Inflammatory macrophage (primary cell): ENCODE measurements at regions not wholly inside any gene's neighbourhood (a gene's known extent, or its start where the extent isn't known, plus 50 kb on each side); places are given as distances from the start of the nearest gene placed in this dataset.

ENCODE experiments used
- DNase-seq, 2 donors: peaks; one replicate each; pipeline ENCODE4 v3.0.0-alpha.2; 2020 to 2022

GRCh38 chr15:63434576-63435186, 53.0 kb upstream of the CA12 start:
- DNase-seq, result no peak

- DNase-seq, result no peak
Measured at GRCh38 chr15:63435204-63435820, 53.7 kb upstream of the CA12 start.

DNA sequence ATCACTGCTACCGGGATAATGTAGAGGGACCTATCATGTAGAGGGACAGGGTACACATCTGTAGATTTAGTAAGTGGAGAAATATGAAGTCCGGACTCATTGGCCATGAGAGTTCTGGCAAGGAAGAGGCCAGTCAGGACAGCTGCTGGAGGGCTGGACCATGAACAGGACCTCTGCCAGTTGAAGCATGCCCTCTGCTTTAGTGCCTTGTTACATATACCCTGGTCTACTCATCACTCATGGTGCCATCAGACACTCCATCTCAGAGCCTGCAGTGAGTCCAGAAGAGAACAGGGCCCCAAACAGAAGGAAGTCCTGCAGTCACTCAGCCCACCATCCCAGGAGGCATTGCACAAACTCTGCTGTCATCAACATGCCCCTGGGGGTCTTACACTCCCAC, 54.7 kb upstream of the CA12 start:
- DNase-seq, result no peak

- DNase-seq, result peak; percentile 73 to 78
Measured at GRCh38 chr15:63436872-63437375, 55.3 kb upstream of the CA12 start.

GRCh38 chr15:63439536-63440264, 58.1 kb upstream of the CA12 start:
- no peak for DNase-seq

DNA sequence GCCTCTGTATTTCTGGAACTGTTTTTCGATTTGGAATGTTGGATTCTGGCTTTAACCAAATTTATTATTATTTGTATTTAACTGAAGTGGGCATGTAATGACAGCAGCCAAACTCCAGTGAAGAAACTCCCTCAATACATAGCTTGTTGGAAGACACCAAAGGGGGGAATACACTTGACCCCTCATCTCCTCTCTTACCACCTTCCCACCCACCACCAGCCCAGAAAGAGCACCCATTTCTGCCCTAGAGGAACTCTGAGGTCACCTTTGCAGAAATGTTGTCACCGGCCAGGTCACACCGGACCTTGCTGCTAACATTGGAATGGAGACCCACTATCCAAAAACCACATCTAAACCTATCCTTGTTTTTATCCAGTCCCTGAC, 58.6 kb upstream of the CA12 start:
- DNase-seq, result no peak

DNA sequence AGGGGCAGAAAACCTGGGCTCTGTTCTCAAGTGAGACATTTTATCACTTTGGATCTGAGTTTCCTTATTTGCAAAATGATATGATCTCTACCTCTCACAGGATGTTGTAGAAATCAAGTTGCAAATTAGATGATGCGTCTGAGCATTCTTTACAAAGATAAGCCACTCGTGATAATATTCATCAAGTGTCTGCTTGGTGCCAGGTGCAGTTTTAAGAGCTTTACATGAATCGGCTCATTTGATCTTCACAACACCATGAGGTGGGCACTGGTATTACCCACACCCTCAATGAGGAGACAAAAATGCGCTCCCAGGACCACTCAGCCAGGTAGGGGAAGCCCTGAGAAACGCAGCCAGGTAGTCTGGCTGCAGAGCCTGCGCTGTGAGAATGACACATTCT, 59.1 kb upstream of the CA12 start:
- DNase-seq, result no peak

- no peak for DNase-seq
Measured at GRCh38 chr15:63441266-63441665, 59.6 kb upstream of the CA12 start.

DNA sequence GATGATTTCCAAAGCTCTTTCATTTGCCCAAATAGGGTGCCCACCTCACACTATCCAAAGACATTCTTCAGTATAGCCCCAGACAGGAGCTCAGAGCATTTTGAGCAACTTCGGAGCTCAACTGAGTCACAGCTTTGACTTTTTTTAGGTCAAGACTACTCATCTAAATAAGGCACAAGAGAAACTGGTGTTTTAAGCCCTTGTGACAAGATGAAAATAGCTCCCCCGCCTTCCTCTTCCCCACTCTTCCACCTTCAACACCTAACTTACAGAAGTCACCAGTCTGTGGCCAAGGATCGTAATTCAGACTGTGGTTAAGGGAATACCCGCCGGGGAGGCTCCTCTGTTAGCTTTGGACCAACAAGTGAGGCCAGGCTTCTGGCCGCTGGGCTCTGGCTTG, 60.4 kb upstream of the CA12 start:
- peak in 1 of 2 donors; percentile 45 for DNase-seq

- no peak for DNase-seq
Measured at GRCh38 chr15:63444611-63445010, 59.8 kb upstream of the USP3 start.

GRCh38 chr15:63446255-63446654, 58.1 kb upstream of the USP3 start:
- no peak for DNase-seq

DNA sequence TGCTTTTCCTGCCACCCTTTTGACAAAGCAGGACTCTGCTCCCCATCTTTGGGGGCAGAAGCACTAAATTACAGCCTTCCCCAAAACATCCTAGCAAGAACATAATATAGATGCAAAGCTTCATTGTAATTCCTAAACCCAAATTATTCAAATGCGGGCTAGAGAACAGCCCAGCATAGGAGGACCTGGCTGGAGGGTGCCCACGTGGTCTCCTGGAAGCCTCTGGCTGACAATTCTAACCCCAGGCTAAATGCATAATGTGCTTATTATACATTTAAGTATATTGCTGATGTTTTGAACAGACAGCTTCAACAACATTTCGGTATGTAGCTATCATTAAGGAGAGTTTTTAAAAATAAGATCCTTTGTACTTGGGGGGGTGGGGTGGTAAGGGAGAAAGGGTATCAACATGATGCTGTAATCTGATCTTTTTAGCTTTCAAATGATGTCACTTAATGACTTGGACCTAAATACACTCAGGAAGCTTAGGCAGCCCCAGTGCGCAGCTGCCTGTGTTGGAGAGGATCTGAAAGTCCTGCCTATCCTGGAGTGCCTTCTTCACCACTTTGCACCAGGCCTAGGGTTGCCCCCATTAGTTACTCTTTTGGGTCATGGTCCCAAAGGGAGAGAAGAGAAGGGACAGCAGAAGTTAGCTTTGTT, 57.2 kb upstream of the USP3 start:
- peak in 1 of 2 donors; percentile 38 for DNase-seq

GRCh38 chr15:63448266-63448665, 56.1 kb upstream of the USP3 start:
- DNase-seq, result peak; percentile 86 to 91

DNA sequence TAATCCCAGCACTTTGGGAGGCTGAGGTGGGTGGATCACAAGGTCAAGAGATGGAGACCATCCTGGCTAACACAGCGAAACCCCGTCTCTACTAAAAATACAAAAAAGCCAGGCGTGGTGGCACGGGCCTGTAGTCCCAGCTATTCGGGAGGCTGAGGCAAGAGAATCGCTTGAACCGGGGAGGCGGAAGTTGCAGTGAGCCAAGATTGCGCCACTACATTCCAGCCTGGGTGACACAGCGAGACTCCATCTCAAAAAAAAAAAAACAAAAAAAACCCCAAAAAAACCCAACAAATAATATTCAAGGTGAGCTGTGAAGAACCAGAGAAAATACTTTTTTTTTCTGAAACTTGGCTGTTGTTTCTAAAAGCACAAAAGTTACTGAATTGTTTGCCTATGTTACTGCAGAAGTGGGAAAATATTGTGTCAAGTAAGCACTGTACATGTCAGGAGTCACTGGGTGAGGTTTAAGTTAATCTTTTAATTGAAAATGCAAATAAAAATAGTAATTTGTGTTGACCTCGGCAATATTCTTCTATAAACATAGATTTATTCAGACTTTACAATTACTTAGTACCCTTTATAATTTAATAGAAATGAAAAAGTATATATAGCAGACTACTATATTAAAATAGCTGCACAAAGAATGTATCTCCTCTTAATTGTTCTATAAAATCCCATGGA, 55.4 kb upstream of the USP3 start:
- DNase-seq, result peak; percentile 53 to 59

DNA sequence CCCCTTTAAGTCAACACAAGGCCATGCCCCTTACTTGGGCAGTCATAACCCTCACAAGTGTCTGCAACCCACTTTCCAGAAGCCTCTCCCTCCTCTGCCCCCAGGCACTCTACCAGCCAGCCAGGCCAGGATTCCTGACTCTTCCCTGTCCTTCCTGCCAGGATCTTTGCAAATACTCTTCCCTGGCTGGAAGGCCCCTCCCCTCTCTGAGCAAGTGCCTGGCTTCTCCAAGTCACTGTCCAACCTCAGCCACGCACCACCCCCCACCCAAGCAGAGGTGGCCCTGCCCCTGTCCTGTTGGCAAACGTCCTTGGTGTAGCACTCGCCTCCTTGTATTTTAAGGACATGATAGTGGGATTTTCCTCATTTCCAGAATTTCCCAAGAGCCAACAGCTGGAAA, 54.7 kb upstream of the USP3 start:
- DNase-seq, result no peak

DNA sequence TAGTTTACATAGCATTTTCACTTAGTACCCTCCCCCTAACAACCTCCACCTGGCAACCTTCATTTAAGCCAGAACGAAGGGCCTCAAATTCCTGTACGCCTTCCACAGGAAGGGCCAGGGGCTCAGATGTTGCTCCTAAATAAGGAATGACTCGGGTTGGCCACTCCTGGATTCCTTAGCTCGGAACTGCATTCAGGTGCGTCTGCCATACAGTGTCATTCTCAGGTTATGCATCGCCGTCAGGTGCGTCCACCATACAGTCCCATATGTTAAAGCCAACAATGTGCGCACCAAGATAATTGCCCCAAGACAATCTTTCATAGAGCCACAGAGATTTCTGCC, 53.5 kb upstream of the USP3 start:
- DNase-seq, result no peak

GRCh38 chr15:63451671-63452315, 52.6 kb upstream of the USP3 start:
- no peak for DNase-seq

GRCh38 chr15:63452552-63453136, 51.7 kb upstream of the USP3 start:
- no peak for DNase-seq

GRCh38 chr15:63453186-63453905, 51.0 kb upstream of the USP3 start:
- DNase-seq, result no peak

DNA sequence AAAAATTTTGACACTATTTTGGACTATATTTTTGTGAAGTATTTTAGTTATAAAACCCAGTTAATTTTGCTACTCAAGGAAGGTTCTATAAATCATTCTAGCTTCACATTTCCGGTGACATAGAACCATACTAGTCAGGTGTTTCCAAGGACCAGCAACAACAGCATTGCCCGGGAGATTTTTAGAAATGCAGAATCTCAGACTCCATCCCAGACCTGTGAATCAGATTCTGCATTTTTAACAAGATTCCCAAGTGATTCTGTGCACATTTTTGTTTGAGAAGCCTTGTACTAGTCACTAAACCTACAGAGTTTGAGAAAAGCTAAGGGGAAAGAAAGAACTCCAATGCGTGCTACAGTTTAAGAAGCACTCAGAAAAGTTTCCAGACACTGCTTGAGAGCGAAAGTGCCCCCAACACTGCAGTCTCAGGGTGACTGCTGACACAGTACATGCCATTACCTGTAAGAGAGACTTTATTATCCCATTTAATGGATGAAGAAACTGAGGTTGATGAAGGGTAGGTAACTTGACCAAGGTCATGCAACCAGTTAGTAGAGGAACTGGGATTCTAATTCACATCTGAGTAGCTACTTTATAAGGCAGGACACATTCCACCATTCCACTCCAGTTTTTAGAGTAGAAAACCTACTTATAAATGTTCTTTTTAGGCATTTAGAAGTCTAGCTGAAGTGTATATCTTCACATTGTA, 49.7 kb upstream of the USP3 start:
- no peak for DNase-seq
